ENCODE measurements at regions not wholly inside any gene's neighbourhood (a gene's known extent, or its start where the extent isn't known, plus 50 kb on each side); places are given as distances from the start of the nearest gene placed in this dataset.

DNA sequence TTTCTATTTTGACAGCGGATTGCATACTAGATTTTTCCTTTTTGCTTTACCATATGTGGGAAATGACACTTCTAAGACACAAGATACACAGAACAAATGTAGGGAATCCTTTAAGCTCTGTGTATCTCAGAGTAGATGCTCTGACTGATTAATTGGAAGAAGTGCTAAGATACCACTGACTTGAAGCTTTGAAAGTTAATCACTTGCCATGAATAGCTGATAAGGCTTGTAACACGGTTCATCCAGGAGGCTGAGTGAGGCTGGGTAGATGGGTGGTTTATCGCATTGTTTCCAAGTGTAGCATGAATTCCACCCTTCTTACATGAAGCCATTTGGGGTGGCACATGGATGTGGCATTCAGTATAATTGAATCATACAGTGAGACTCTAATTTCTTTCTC lies 654.1 kb upstream of the RBFOX1 start:
- DNase-seq, result no peak

- no peak for DNase-seq
These were observed 658.6 kb upstream of the RBFOX1 start for GRCh38 chr16:6674071-6674470.

DNA sequence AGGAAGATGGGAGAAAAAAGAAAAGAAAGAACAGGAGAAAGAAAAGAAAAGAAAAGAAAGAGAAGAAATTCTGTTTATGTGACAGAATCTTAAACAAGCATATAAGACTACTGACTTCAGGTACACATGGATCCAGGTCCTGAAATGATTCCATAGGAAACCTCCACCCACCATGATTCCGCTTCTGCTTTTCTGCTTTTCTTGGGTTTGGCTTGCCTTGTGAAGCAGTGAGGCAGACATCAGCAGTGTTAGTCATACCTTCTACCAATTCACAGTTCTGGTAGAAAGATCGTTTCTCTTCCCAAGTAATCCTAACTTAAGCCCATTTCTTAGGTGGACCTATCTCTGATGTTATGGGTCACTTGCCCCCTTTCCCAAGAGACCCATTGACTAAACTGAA lies 660.1 kb upstream of the RBFOX1 start:
- DNase-seq, result no peak

- no peak for DNase-seq
These were observed 665.3 kb upstream of the RBFOX1 start for GRCh38 chr16:6667393-6667792.

DNA sequence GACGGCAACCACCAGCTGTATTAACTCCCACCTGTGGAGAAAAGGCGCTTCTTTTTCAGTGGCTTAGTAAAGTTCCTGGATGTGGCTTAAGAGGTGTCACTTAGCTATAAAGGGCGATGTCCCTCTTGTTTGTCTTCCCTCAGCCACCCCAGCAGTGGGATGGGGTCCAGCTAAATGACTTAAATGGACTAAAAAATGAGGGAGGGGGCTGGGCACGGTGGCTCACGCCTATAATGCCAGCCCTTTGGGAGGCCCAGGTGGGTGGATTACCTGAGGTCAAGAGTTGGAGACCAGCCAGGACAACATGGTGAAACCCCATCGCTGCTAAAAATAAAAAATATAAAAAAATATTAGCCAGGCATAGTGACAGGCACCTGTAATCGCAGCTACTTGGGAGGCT lies 667.5 kb upstream of the RBFOX1 start:
- no peak for DNase-seq

- no peak for DNase-seq
These were observed 669.0 kb upstream of the RBFOX1 start for GRCh38 chr16:6663668-6664067.

GRCh38 chr16:6656760-6657159 lies 675.9 kb upstream of the RBFOX1 start:
- no peak for DNase-seq

DNA sequence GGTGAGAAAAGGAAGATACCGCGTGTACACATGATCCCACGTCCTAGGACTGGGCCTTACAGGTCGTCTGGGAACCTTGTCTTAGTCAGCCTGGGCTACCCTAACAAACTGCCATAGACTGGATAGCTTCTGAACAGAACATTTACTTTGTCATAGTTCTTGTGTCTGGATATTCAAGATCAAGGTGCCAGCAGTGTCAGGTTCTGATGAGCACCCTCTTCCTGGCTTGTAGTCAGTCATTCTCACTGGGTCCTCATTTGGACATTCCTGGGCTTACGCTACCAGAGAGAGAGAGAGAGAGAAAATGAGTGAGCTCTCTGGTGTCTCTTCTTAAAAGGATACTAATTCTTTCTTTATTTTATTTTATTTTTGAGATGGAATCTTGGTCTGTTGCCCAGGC lies 685.8 kb upstream of the RBFOX1 start:
- no peak for DNase-seq

- no peak for DNase-seq
These were observed 686.7 kb upstream of the RBFOX1 start for GRCh38 chr16:6645768-6646568.

DNA sequence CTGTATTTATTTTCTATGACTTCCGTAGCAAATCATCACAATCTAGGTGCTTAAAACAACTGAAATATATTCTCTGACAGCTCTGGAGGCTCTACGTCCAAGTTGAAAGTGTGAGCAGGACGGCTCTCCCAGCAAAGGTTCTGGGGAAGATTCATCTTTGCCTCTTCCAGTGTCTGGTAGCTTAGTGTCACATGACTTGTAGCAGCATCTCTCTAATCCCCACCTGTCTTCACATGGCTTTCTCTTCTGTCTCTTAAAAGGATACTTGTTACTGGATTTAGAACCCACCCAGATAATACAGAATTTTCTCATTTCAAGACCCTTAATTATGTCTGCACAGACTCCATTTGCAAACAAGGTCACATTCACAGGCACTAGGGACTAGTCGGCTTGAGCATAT lies 687.7 kb upstream of the RBFOX1 start:
- DNase-seq, result no peak

DNA sequence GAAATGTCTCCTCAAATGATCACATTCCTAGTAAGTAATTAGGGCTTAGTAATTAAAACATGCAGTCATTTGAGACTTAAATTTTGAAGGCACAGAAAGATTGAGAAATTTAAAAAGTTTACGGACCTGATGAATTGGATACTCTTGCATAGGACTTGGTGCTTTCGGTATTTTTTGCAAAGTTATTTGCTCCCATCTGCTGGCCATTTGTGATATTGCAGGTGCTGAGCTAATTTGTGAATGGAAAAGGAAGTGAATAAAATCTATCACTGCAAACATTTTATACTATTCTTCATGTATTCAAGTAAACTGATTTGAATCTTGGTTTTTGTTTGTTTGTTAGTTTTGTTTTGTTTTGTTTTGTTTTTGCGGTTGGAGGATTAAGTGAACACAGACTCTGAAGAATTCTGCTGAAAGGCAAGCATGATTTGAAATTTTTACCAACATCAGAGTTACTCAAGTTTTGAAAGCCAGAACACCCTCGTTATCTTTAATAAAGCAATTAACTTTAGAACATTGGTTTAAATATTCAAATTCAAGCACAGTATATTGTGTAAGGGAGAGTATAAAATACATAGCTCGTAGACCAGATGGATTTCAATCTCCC lies 689.5 kb upstream of the RBFOX1 start:
- DNase-seq, result peak in 33 of 51 donors; percentile 0 to 63 (median 15)

DNA sequence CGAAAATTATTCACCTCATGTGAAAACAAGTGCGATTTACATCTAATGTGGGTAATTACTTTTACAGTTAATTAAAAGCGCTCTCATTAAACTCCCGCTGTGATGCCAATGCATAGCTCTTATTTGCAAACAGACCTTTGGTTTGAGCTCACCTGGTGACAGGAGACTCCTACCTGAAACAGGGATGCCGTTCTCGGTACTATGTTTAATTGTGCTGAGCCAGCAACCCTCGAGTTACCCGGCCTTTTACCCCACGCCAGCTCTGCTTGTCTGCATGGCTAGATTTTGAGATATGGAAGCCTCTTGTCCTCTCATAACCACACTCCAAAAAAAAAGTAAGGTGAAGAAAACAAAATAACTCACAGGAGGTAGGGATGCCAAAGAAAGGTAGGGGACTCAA lies 690.4 kb upstream of the RBFOX1 start:
- DNase-seq, result no peak

DNA sequence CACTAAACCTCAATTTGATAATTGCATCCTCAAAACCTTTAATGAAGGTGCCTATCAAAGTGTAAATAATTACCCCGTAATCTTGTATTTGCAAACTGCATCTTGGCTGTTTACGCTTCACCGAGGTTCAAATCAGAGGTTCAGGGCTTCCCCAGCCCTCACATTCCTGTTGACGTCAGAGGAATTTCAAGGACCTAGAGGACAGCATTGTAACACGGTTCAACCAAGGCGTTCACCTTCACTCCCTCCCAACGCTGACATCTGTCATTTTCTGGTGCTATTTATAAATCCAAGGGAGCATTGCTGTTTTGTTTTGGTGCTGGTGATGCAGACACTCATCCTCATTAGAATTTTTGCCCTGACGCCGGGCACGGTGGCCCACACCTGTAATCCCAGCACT lies 691.6 kb upstream of the RBFOX1 start:
- no peak for DNase-seq

DNA sequence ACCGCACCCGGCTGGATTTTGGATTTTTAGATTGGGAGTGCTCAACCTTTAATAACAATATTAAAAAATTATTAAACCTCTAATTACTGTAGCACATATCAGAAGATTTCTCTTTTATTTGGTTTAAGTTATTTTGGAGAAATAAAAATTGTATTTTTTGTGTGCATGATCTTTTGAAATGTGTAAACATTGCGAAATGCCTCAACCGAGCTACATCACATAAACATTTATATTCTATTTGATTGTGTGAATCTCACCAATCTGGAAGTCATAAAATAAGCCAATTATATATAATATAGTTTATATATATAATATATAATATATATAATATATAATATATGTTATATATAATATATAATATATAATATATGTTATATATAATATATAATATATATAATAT lies 696.2 kb upstream of the RBFOX1 start:
- DNase-seq, result no peak

- no peak for DNase-seq
These were observed 698.5 kb upstream of the RBFOX1 start for GRCh38 chr16:6634151-6634550.

- no peak for DNase-seq
These were observed 699.2 kb upstream of the RBFOX1 start for GRCh38 chr16:6633456-6633855.

DNA sequence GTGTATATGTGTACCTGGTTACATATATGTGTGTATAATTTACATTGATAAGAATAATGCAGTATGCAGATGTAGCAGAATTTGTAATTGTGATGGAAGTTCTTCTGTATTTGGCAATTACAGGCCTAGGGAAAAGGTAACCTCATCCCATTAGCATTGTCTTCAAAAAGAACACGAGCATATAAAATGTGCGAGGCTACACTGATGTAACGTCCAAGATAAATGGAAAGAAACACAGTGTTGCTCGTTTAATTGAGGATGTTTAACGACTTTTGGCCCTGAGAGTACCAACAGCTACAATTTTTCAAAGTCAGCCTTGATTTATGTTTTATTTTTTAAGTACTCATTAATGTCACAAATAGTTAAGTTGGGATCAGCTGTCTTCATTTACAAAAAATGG lies 703.5 kb upstream of the RBFOX1 start:
- DNase-seq, result no peak

DNA sequence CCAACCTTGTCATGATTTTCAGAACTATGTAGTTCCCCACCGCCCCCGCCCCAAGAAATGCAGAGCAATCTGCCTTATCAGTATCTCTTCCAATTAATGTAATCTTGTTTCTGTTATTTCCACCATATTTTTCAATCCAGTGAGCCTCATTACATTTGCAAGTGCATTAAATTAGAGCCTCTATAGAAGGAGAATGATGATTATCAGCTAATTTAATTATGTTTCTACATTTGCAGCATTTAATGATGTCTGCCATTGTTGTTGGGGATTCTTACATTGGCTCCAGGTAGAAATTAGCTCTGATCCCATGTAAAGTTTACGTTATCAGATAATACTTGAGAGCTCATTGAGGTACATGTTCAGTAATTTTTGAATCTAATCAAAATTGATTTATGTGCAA lies 707.0 kb upstream of the RBFOX1 start:
- no peak for DNase-seq

- DNase-seq, result no peak
These were observed 713.8 kb upstream of the RBFOX1 start for GRCh38 chr16:6618874-6619273.

- DNase-seq, result no peak
These were observed 715.9 kb upstream of the RBFOX1 start for GRCh38 chr16:6616746-6617145.

- DNase-seq, result no peak
These were observed 717.0 kb upstream of the RBFOX1 start for GRCh38 chr16:6615636-6616035.

DNA sequence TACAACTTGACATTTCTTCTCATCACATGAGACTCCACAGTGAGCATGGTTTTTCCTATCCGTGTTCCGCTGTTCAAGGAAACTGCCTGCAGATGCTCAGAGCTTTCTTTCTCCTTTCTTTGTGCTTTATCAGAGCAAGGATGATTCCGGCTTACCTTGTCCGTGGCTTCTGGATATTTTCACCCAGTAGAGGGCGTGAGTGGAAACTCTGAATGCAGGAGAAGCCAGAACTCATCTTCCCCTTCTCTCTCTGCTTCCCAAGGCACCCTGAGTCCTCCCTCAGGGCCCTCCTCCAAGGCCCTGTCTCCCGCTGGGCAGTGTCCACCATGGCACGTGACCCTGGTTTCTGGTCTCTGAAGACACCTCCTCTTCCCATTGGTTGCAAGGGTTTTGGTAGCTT lies 721.1 kb upstream of the RBFOX1 start:
- DNase-seq, result no peak

GRCh38 chr16:6605490-6605889 lies 727.2 kb upstream of the RBFOX1 start:
- no peak for DNase-seq
